ENCODE measurements at regions not wholly inside any gene's neighbourhood (a gene's known extent, or its start where the extent isn't known, plus 50 kb on each side); places are given as distances from the start of the nearest gene placed in this dataset.

DNA sequence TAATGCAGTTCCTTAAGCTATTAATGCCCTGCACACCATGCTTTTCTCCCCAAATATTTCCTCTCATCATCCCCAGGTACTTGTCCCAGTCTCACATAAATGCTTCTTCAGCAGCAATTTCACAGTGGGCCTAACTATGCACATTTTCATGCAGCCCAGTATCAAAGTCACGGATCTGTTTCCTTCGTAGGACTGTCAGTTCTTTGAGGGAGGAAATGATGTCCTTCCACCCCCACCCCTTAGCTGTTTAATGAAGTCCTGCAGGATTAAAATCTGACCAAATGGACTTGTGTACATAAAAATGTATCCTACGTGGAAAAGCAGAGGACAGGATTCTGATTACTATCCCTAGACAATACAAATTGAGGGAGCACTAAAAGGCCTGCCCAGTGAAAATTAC lies 68.6 kb upstream of the ARGLU1 start (continued):
- TF ChIP-seq PRDM10 (IDR thresholded peaks at IDR 0.05; ENCODE audit: partially characterized antibody) (no peak), ARHGAP35 (IDR thresholded peaks at IDR 0.05; ENCODE audit: partially characterized antibody) (no peak), ZBTB9 (CRISPR knock-in tag; IDR thresholded peaks at IDR 0.05) (no peak)
- TF ChIP-seq, protein P1, sequence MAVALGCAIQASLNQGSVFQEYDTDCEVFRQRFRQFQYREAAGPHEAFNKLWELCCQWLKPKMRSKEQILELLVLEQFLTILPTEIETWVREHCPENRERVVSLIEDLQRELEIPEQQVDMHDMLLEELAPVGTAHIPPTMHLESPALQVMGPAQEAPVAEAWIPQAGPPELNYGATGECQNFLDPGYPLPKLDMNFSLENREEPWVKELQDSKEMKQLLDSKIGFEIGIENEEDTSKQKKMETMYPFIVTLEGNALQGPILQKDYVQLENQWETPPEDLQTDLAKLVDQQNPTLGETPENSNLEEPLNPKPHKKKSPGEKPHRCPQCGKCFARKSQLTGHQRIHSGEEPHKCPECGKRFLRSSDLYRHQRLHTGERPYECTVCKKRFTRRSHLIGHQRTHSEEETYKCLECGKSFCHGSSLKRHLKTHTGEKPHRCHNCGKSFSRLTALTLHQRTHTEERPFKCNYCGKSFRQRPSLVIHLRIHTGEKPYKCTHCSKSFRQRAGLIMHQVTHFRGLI (CRISPR knock-in tag; IDR thresholded peaks at IDR 0.05), result no peak

Measured in K562 (cell line).